ENCODE measurements at regions not wholly inside any gene's neighbourhood (a gene's known extent, or its start where the extent isn't known, plus 50 kb on each side); places are given as distances from the start of the nearest gene placed in this dataset.

GRCh38 chr2:240238201-240238600 is 97.7 kb upstream of the OTOS start:
- H3K36me3 ChIP-seq, result no peaks in the 10 kb centered on the region
- no peaks in the 10 kb centered on the region for H3K27me3 ChIP-seq
- DNase-seq, result no peak
- TF ChIP-seq POLR2A (IDR thresholded peaks at IDR 0.05) (no peak), POLR2AphosphoS5 (IDR thresholded peaks at IDR 0.05) (no peak), CTCF (IDR thresholded peaks at IDR 0.05) (no peak), EP300 (IDR thresholded peaks at IDR 0.05) (no peak)
- no peaks in the 10 kb centered on the region for H3K9me3 ChIP-seq
- no peak overlapping the region for H3K4me3 ChIP-seq
- H3K4me1 ChIP-seq, result peaks cover 13 to 26% (median 15%) of the 10 kb centered on the region in 4 donors
- ATAC-seq (ENCODE audit: low FRiP score in 2 of 2), result no peak
- no peak overlapping the region for H3K27ac ChIP-seq
- 64 to 90% methylated on average over 1 of the region's 1 CpG for WGBS, 2 donors

- H3K27ac ChIP-seq, result no peak overlapping the region
- H3K27me3 ChIP-seq, result no peaks in the 10 kb centered on the region
- no peak for DNase-seq
- TF ChIP-seq EP300 (IDR thresholded peaks at IDR 0.05), result no peak
- TF ChIP-seq POLR2A (IDR thresholded peaks at IDR 0.05), result no peak
- no peak for TF ChIP-seq CTCF (IDR thresholded peaks at IDR 0.05)
- no peak for TF ChIP-seq POLR2AphosphoS5 (IDR thresholded peaks at IDR 0.05)
- 88 to 92% methylated on average over 1 of the region's 1 CpG for WGBS, 2 donors
- H3K4me1 ChIP-seq, result peaks cover 7 to 20% (median 11%) of the 10 kb centered on the region in 4 donors
- no peak overlapping the region for H3K4me3 ChIP-seq
- H3K36me3 ChIP-seq, result no peaks in the 10 kb centered on the region
- ATAC-seq (ENCODE audit: low FRiP score in 2 of 2), result no peak
- no peaks in the 10 kb centered on the region for H3K9me3 ChIP-seq
Observed at GRCh38 chr2:240238786-240239185, 98.3 kb upstream of the OTOS start.

GRCh38 chr2:240239325-240239724 is 98.9 kb upstream of the OTOS start:
- no peaks in the 10 kb centered on the region for H3K36me3 ChIP-seq
- 87 to 100% methylated on average over 1 of the region's 1 CpG for whole genome bisulfite sequencing, 2 donors
- ATAC-seq (ENCODE audit: low FRiP score in 2 of 2), result no peak
- H3K4me3 ChIP-seq, result no peak overlapping the region
- peaks cover 6 to 15% (median 8%) of the 10 kb centered on the region in 4 donors for H3K4me1 ChIP-seq
- no peak for DNase-seq
- no peaks in the 10 kb centered on the region for H3K27me3 ChIP-seq
- H3K9me3 ChIP-seq, result no peaks in the 10 kb centered on the region
- TF ChIP-seq POLR2A (IDR thresholded peaks at IDR 0.05) (no peak), POLR2AphosphoS5 (IDR thresholded peaks at IDR 0.05) (no peak), CTCF (IDR thresholded peaks at IDR 0.05) (no peak), EP300 (IDR thresholded peaks at IDR 0.05) (no peak)
- H3K27ac ChIP-seq, result no peak overlapping the region

- no peak for ATAC-seq (ENCODE audit: low FRiP score in 2 of 2)
- H3K4me3 ChIP-seq, result no peak overlapping the region
Observed at GRCh38 chr2:240240017-240240734, 99.7 kb upstream of the OTOS start.

More at GRCh38 chr2:240240017-240240734, 99.7 kb upstream of the OTOS start:
- no peaks in the 10 kb centered on the region for H3K36me3 ChIP-seq
- peaks cover 6 to 14% (median 8%) of the 10 kb centered on the region in 4 donors for H3K4me1 ChIP-seq
- no peaks in the 10 kb centered on the region for H3K9me3 ChIP-seq
- 88 to 91% methylated on average over 2 of the region's 2 CpGs for WGBS, 2 donors
- no peak for DNase-seq
- H3K27me3 ChIP-seq, result no peaks in the 10 kb centered on the region
- no peak overlapping the region for H3K27ac ChIP-seq
- TF ChIP-seq CTCF (IDR thresholded peaks at IDR 0.05) (no peak), EP300 (IDR thresholded peaks at IDR 0.05) (no peak), POLR2A (IDR thresholded peaks at IDR 0.05) (no peak), POLR2AphosphoS5 (IDR thresholded peaks at IDR 0.05) (no peak)
